K562 (cell line): ENCODE measurements at regions not wholly inside any gene's neighbourhood (a gene's known extent, or its start where the extent isn't known, plus 50 kb on each side); places are given as distances from the start of the nearest gene placed in this dataset.
A peak's percentile ranks its signal among the peaks of the same experiment; 100 is the strongest.

Experiments
- ATAC-seq: fragments of 200-7000 bp; cut with Tn5 transposase; 3 replicates; pipeline ENCODE4 v1.9.1; 2020; ENCODE audit warnings: moderate library complexity
- BruUV-seq: library from RNA; stranded (reverse); fragments of 400-500 nt; replicated peaks from 2 replicates; lab custom pipeline; 2021; lab: Mats Ljungman, UMichigan
- CTCF ChIA-PET: fragments of 300-600 bp; formaldehyde crosslinking; extraction: SDS; loops from one replicate; lab custom pipeline; 2021; ENCODE audit warnings: low intra/inter-chr PET ratio; lab: Yijun Ruan, JAX
- POLR2A ChIA-PET: fragments of 300-600, 350-650 bp; sonication (Branson Sonifier 250); formaldehyde crosslinking; extraction: SDS; loops from one replicate; lab custom pipeline; 2021; ENCODE audit warnings: antibody characterized with exemption, inconsistent platforms; lab: Yijun Ruan, JAX
- DNase-seq, 4 experiments: peaks; one replicate each; pipeline versions ENCODE4 v3.0.0 to v3.0.0-alpha.2; 2011 to 2018; ENCODE audit warnings: low spot score in 3 of 4, mixed read lengths in 3 of 4; ENCODE audit errors: extremely low read depth in 1 of 4
- FAIRE-seq: peaks from 2 replicates; lab custom pipeline; 2011; peaks lifted over from hg19 to GRCh38; lab: Jason Lieb, UNC
- H2AFZ ChIP-seq: 2 replicates; pipeline ENCODE4 v1.6.0; 2011; ENCODE audit warnings: low read depth, low read length, control low read depth, inconsistent platforms
- H3K27ac ChIP-seq: fragments of 200-600 bp; 3 replicates; pipeline ENCODE4 v1.8.0; 2011; ENCODE audit warnings: low read depth, mild to moderate bottlenecking, control low read depth, inconsistent platforms, low read length, moderate library complexity, mixed read lengths; ENCODE audit errors: extremely low read depth
- H3K27me3 ChIP-seq, 2 experiments: fragments of 300-600 bp in 1 of 2; 2 replicates in 1 of 2; 3 replicates in 1 of 2; pipeline versions ENCODE4 v1.6.0 to v1.8.0; 2011; ENCODE audit warnings: inconsistent platforms in 2 of 2, low read length in 2 of 2, mild to moderate bottlenecking in 1 of 2, mixed read lengths in 1 of 2, moderate library complexity in 1 of 2; ENCODE audit not compliant: control insufficient read depth in 2 of 2, insufficient read depth in 2 of 2
- H3K36me3 ChIP-seq: fragments of 300-600 bp; 3 replicates; pipeline ENCODE4 v1.8.0; 2011; ENCODE audit warnings: mild to moderate bottlenecking, low read length, inconsistent platforms; ENCODE audit not compliant: control insufficient read depth, insufficient read depth
- H3K4me1 ChIP-seq, 2 experiments: fragments of 200-600 bp in 1 of 2; replicated peaks in 1 of 2; 2 replicates in 1 of 2; 3 replicates in 1 of 2; pipeline versions ENCODE4 v1.5.1 to v1.8.0; 2011; ENCODE audit warnings: inconsistent platforms in 2 of 2, low read length in 2 of 2, mild to moderate bottlenecking in 1 of 2, mixed read lengths in 1 of 2, moderate library complexity in 1 of 2; ENCODE audit not compliant: control insufficient read depth in 2 of 2, insufficient read depth in 2 of 2
- H3K4me2 ChIP-seq: 2 replicates; pipeline ENCODE4 v1.6.1; 2011; ENCODE audit warnings: low read length, control low read depth, inconsistent platforms, mixed read lengths; ENCODE audit not compliant: insufficient read depth
- H3K4me3 ChIP-seq: fragments of 200-600 bp; sonication (generic), shearing (Covaris generic); 2 replicates; pipeline ENCODE4 v1.5.1; 2016; ENCODE audit warnings: control low read depth, inconsistent platforms
- H3K79me2 ChIP-seq: fragments of 200-600 bp; 3 replicates; pipeline ENCODE4 v1.8.0; 2011; ENCODE audit warnings: low read length, inconsistent platforms; ENCODE audit not compliant: control insufficient read depth, insufficient read depth
- H3K9ac ChIP-seq, 2 experiments: 2 replicates each; pipeline versions ENCODE4 v1.6.0 to v1.6.1; 2011; ENCODE audit warnings: low read depth in 2 of 2, low read length in 2 of 2, control low read depth in 1 of 2, inconsistent platforms in 1 of 2, mild to moderate bottlenecking in 1 of 2, mixed read lengths in 1 of 2; ENCODE audit not compliant: insufficient read depth in 1 of 2
- H3K9me1 ChIP-seq: one replicate; pipeline ENCODE4 v1.6.0; 2011; ENCODE audit warnings: inconsistent platforms, mild to moderate bottlenecking, low read length, moderate library complexity; ENCODE audit not compliant: control insufficient read depth, insufficient read depth
- H3K9me3 ChIP-seq: replicated peaks from 2 replicates; pipeline ENCODE4 v1.5.1; 2011; ENCODE audit warnings: low read depth, low read length, inconsistent platforms; ENCODE audit not compliant: control insufficient read depth, insufficient read depth
- H4K20me1 ChIP-seq: replicated peaks from 2 replicates; pipeline ENCODE4 v1.6.1; 2011; ENCODE audit warnings: low read length, inconsistent platforms, mixed read lengths; ENCODE audit not compliant: control insufficient read depth, insufficient read depth
- DEAF1 ChIP-seq: fragments of 450-650 bp; formaldehyde crosslinking; IDR thresholded peaks from 2 replicates; pipeline ENCODE4 v1.4.0; 2020; ENCODE audit warnings: mild to moderate bottlenecking, moderate library complexity
- RFX1 ChIP-seq: fragments of 450-650 bp; IDR thresholded peaks from 2 replicates; pipeline ENCODE4 v1.6.1; 2016; ENCODE audit warnings: mild to moderate bottlenecking, moderate library complexity
- ZKSCAN3 ChIP-seq: fragments of 250-450 bp; sonication (Bioruptor Pico); IDR thresholded peaks from 2 replicates; pipeline ENCODE4 v1.4.0; 2020
- WGBS: fragments of 100-300 bp; shearing (Covaris generic); methylation state at CpG from one replicate; pipeline ENCODE4 v1.1.6; 2016; ENCODE audit warnings: low coverage, mixed read lengths; ENCODE audit not compliant: insufficient coverage; ENCODE audit errors: missing lambda C conversion rate; 5-methylcytosine and 5-hydroxymethylcytosine counted together
- in situ Hi-C: fragments of 300-500 bp; cut with MboI; formaldehyde crosslinking; loops from 4 replicates; pipeline ENCODE4 v1.15.0; 2018; ENCODE audit warnings: inconsistent platforms, mixed read lengths
- intact Hi-C: fragments of 100-400 bp; cut with micrococcal nuclease; formaldehyde crosslinking; loops from 2 replicates; pipeline ENCODE4 v1.14.2; 2022

- in situ Hi-C loops: no loop called here
- ATAC-seq: no peak
- DNase-seq: no peak
- Histone ChIP-seq H3K4me2 (no peak overlapping the region), H3K79me2 (no peaks in the 10 kb centered on the region), H3K36me3 (no peaks in the 10 kb centered on the region), H3K4me3 (no peak overlapping the region), H2AFZ (no peak overlapping the region), H3K27me3 (no peaks in the 10 kb centered on the region), H3K9ac (no peak overlapping the region), H3K27ac (no peak overlapping the region), H3K9me3 (no peaks in the 10 kb centered on the region), H3K4me1 (peaks cover 0 to 8% of the 10 kb centered on the region in 2 experiments; a peak in 2 of 5 replicates), H4K20me1 (no peaks in the 10 kb centered on the region; the same call in 1 of the 2 replicates), H3K9me1 (no peaks in the 10 kb centered on the region)
- intact Hi-C loops: no loop called here
- WGBS: 32% methylated on average over 2 of the region's 2 CpGs
- FAIRE-seq: no peak
- ChIA-PET CTCF (no interaction called here), POLR2A (interaction anchor here (0.6 to 2.3 kb wide), 3 partner anchors 11 to 234 kb away, joined by 3 to 11 read pairs (median 4); no protein-coding TSS in a partner anchor)
- TF ChIP-seq RFX1 (peak; percentile 26; the same call in 1 of the 2 replicates), DEAF1 (CRISPR knock-in tag) (no peak)
- BruUV-seq: no TSS peak
These were observed 200.5 kb upstream of the CNR1 start for GRCh38 chr6:88366672-88367071.

- DNase-seq (no peak), ATAC-seq (no peak), FAIRE-seq (no peak)
- Histone ChIP-seq H3K4me1 (no peaks in the 10 kb centered on the region), H3K4me2 (no peak overlapping the region), H4K20me1 (no peaks in the 10 kb centered on the region; the same call in 1 of the 2 replicates), H3K27ac (no peak overlapping the region), H3K4me3 (no peak overlapping the region), H3K9me1 (no peaks in the 10 kb centered on the region), H3K79me2 (no peaks in the 10 kb centered on the region), H3K9ac (no peak overlapping the region), H3K27me3 (no peaks in the 10 kb centered on the region), H2AFZ (no peak overlapping the region), H3K9me3 (no peaks in the 10 kb centered on the region), H3K36me3 (no peaks in the 10 kb centered on the region)
- intact Hi-C loops (no loop called here), in situ Hi-C loops (no loop called here)
- TF ChIP-seq ZKSCAN3 (CRISPR knock-in tag): no peak
- CTCF ChIA-PET: no interaction called here
- POLR2A ChIA-PET: no interaction called here
- no TSS peak for BruUV-seq
- 21% methylated on average over 2 of the region's 2 CpGs for WGBS
These were observed 199.5 kb upstream of the CNR1 start for GRCh38 chr6:88365656-88366055.
